ENCODE measurements at regions not wholly inside any gene's neighbourhood (a gene's known extent, or its start where the extent isn't known, plus 50 kb on each side); places are given as distances from the start of the nearest gene placed in this dataset.

GRCh38 chr9:1757186-1757585 is 258.0 kb upstream of the SMARCA2 start:
- no peak for DNase-seq (ENCODE audit: low spot score)

- DNase-seq (ENCODE audit: low spot score), result peak; percentile 59
Observed at GRCh38 chr9:1759009-1759408, 256.1 kb upstream of the SMARCA2 start.

GRCh38 chr9:1759771-1760300 is 255.3 kb upstream of the SMARCA2 start:
- no peak for DNase-seq (ENCODE audit: low spot score)

- DNase-seq (ENCODE audit: low spot score), result no peak
Observed at GRCh38 chr9:1761807-1762206, 253.3 kb upstream of the SMARCA2 start.

GRCh38 chr9:1766042-1766441 is 249.1 kb upstream of the SMARCA2 start:
- no peak for DNase-seq (ENCODE audit: low spot score)

GRCh38 chr9:1768561-1768960 is 246.6 kb upstream of the SMARCA2 start:
- no peak for DNase-seq (ENCODE audit: low spot score)

- DNase-seq (ENCODE audit: low spot score), result no peak
Observed at GRCh38 chr9:1771094-1771789, 243.9 kb upstream of the SMARCA2 start.

- no peak for DNase-seq (ENCODE audit: low spot score)
Observed at GRCh38 chr9:1775230-1775629, 239.9 kb upstream of the SMARCA2 start.

GRCh38 chr9:1776668-1777067 is 238.5 kb upstream of the SMARCA2 start:
- no peak for DNase-seq (ENCODE audit: low spot score)

- no peak for DNase-seq (ENCODE audit: low spot score)
Observed at GRCh38 chr9:1791191-1791590, 224.0 kb upstream of the SMARCA2 start.

- no peak for DNase-seq (ENCODE audit: low spot score)
Observed at GRCh38 chr9:1794547-1795270, 220.4 kb upstream of the SMARCA2 start.

GRCh38 chr9:1804128-1804865 is 210.8 kb upstream of the SMARCA2 start:
- DNase-seq (ENCODE audit: low spot score), result no peak

GRCh38 chr9:1829719-1830118 is 185.4 kb upstream of the SMARCA2 start:
- no peak for DNase-seq (ENCODE audit: low spot score)

- DNase-seq (ENCODE audit: low spot score), result no peak
Observed at GRCh38 chr9:1832960-1833359, 182.2 kb upstream of the SMARCA2 start.

GRCh38 chr9:1837453-1838084 is 177.6 kb upstream of the SMARCA2 start:
- peak; percentile 55 for DNase-seq (ENCODE audit: low spot score)

GRCh38 chr9:1839909-1840308 is 175.2 kb upstream of the SMARCA2 start:
- DNase-seq (ENCODE audit: low spot score), result no peak

GRCh38 chr9:1845425-1845824 is 169.7 kb upstream of the SMARCA2 start:
- DNase-seq (ENCODE audit: low spot score), result no peak

GRCh38 chr9:1855726-1856125 is 159.4 kb upstream of the SMARCA2 start:
- DNase-seq (ENCODE audit: low spot score), result no peak

GRCh38 chr9:1857808-1858207 is 157.3 kb upstream of the SMARCA2 start:
- no peak for DNase-seq (ENCODE audit: low spot score)

GRCh38 chr9:1869843-1870242 is 145.3 kb upstream of the SMARCA2 start:
- DNase-seq (ENCODE audit: low spot score), result peak; percentile 73

- DNase-seq (ENCODE audit: low spot score), result no peak
Observed at GRCh38 chr9:1870915-1871314, 144.2 kb upstream of the SMARCA2 start.

All from NAMALWA (cell line).